ENCODE measurements at regions not wholly inside any gene's neighbourhood (a gene's known extent, or its start where the extent isn't known, plus 50 kb on each side); places are given as distances from the start of the nearest gene placed in this dataset.

DNA sequence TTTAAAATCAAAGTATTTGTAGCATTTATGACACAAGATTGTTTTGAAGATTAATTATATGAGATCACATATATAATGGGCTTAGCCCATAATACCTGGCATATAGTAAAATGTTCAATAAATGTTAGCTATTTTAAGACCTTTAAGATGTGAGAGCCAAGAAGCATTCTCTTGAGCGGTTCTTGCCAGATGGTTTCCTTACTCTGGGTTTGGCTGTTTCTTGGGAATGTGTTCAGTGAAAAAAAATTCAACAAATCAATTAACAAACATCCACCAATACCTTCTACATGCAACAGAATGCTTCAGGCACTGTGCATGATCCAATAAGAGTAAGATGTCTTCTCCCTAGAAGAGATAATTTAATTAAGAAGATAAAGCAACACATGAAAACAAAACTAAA lies 230.4 kb downstream of the CMPK2 start:
- DNase-seq (ENCODE audit: extremely low spot score), result no peak
- Histone ChIP-seq H3K4me1 (no peaks in the 10 kb centered on the region), H3K4me3 (no peak overlapping the region), H3K27ac (replicated peaks in 1 of 4) (no peak overlapping the region), H3K27me3 (no peaks in the 10 kb centered on the region), H3K9me3 (no peaks in the 10 kb centered on the region), H3K36me3 (no peaks in the 10 kb centered on the region)
- WGBS, result 77% methylated on average over 1 of the region's 1 CpG
- intact Hi-C loops (cut with DNase I), result no loop called here
- TF ChIP-seq EP300 (IDR thresholded peaks at IDR 0.05), result no peak
- TF ChIP-seq POLR2A (IDR thresholded peaks at IDR 0.05; ENCODE audit: low read depth), result no peak
- TF ChIP-seq POLR2AphosphoS5 (IDR thresholded peaks at IDR 0.05), result no peak
- TF ChIP-seq, protein P1, sequence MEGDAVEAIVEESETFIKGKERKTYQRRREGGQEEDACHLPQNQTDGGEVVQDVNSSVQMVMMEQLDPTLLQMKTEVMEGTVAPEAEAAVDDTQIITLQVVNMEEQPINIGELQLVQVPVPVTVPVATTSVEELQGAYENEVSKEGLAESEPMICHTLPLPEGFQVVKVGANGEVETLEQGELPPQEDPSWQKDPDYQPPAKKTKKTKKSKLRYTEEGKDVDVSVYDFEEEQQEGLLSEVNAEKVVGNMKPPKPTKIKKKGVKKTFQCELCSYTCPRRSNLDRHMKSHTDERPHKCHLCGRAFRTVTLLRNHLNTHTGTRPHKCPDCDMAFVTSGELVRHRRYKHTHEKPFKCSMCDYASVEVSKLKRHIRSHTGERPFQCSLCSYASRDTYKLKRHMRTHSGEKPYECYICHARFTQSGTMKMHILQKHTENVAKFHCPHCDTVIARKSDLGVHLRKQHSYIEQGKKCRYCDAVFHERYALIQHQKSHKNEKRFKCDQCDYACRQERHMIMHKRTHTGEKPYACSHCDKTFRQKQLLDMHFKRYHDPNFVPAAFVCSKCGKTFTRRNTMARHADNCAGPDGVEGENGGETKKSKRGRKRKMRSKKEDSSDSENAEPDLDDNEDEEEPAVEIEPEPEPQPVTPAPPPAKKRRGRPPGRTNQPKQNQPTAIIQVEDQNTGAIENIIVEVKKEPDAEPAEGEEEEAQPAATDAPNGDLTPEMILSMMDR (IDR thresholded peaks at IDR 0.05), result no peak

DNA sequence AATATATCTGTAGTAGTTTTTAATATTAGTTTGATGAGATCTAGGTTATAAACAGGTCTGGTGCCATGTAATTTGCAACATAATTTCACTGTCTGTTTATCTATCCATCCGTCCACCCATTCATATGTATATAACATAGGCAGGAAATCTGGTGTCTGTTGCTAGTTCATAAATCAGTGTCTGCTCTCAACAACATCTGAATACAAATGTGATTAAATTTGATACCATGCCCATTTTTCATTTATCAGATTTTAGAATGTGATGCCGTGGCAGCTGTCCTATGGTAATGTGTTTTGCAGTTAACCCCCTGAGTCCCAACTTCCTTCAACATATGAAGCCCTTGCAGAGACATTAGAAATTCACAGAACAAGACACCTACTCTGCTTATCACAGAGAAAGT lies 228.4 kb downstream of the CMPK2 start:
- no peak overlapping the region for H3K4me3 ChIP-seq
- 37% methylated on average over 2 of the region's 2 CpGs for WGBS
- TF ChIP-seq POLR2AphosphoS5 (IDR thresholded peaks at IDR 0.05) (no peak), POLR2A (IDR thresholded peaks at IDR 0.05; ENCODE audit: low read depth) (no peak), EP300 (IDR thresholded peaks at IDR 0.05) (no peak)
- TF ChIP-seq, protein P1 (IDR thresholded peaks at IDR 0.05), result no peak
- no peaks in the 10 kb centered on the region for H3K4me1 ChIP-seq
- H3K27ac ChIP-seq (replicated peaks in 1 of 4), result no peak overlapping the region
- no peak for DNase-seq (ENCODE audit: extremely low spot score)
- no peaks in the 10 kb centered on the region for H3K27me3 ChIP-seq
- intact Hi-C loops (cut with DNase I), result no loop called here
- H3K9me3 ChIP-seq, result no peaks in the 10 kb centered on the region
- no peaks in the 10 kb centered on the region for H3K36me3 ChIP-seq

DNA sequence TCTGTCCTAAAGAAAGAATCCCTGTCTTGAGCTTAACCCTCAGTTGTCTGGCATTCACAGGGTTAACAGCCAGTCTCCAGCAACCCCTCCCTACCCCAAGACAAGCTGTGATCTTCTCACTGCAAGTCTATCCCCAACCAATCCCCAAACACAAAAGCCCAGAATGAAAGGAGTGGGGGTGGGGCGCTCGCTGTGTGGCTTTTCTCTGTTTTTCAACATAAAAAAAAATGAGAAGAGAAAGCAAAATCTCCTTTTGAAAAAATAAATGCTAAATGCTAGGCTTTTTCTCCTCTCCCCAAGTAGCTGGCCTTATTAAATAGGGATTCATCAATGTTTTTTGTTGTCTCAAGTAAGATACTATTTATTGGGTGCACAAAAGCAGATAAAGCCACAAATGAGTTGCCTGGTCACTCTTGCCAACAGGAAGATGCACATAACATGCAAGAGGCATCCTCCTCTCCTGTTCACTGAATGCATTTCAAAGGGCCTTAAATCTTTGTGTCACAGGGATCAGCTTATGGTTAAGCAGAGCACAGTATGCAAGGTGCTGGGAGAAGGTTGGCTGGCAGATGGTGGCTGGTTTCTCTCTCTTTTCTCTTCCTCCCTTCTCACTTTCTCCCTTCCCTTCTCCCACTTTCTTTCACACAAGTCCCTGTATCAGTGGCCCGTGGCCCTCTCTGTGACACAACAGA lies 225.6 kb downstream of the CMPK2 start:
- Histone ChIP-seq H3K4me1 (no peaks in the 10 kb centered on the region), H3K9me3 (no peaks in the 10 kb centered on the region), H3K36me3 (no peaks in the 10 kb centered on the region), H3K27me3 (no peaks in the 10 kb centered on the region), H3K4me3 (no peak overlapping the region), H3K27ac (replicated peaks in 1 of 4) (no peak overlapping the region)
- intact Hi-C loops (cut with DNase I), result no loop called here
- DNase-seq (ENCODE audit: extremely low spot score), result peak; percentile 62
- WGBS, result 53% methylated on average over 3 of the region's 3 CpGs
- TF ChIP-seq POLR2AphosphoS5 (IDR thresholded peaks at IDR 0.05) (no peak), POLR2A (IDR thresholded peaks at IDR 0.05; ENCODE audit: low read depth) (no peak), EP300 (IDR thresholded peaks at IDR 0.05) (no peak)
- TF ChIP-seq, protein P1 (IDR thresholded peaks at IDR 0.05), result no peak

- 75% methylated on average over 1 of the region's 1 CpG for whole genome bisulfite sequencing
- TF ChIP-seq, protein P1 (IDR thresholded peaks at IDR 0.05), result no peak
- no peak for TF ChIP-seq POLR2AphosphoS5 (IDR thresholded peaks at IDR 0.05)
- TF ChIP-seq POLR2A (IDR thresholded peaks at IDR 0.05; ENCODE audit: low read depth), result no peak
- no peak for TF ChIP-seq EP300 (IDR thresholded peaks at IDR 0.05)
- H3K4me3 ChIP-seq, result no peak overlapping the region
- no peak overlapping the region for H3K27ac ChIP-seq (replicated peaks in 1 of 4)
- no peaks in the 10 kb centered on the region for H3K27me3 ChIP-seq
- no peak for DNase-seq (ENCODE audit: extremely low spot score)
- H3K9me3 ChIP-seq, result no peaks in the 10 kb centered on the region
- intact Hi-C loops (cut with DNase I), result no loop called here
- H3K4me1 ChIP-seq, result no peaks in the 10 kb centered on the region
- no peaks in the 10 kb centered on the region for H3K36me3 ChIP-seq
Measured at GRCh38 chr2:6640621-6641015, 225.1 kb downstream of the CMPK2 start.

- peak; percentile 78 for DNase-seq (ENCODE audit: extremely low spot score)
- Histone ChIP-seq H3K4me1 (no peaks in the 10 kb centered on the region), H3K27ac (replicated peaks in 1 of 4) (no peak overlapping the region), H3K27me3 (no peaks in the 10 kb centered on the region), H3K9me3 (no peaks in the 10 kb centered on the region), H3K36me3 (no peaks in the 10 kb centered on the region), H3K4me3 (no peak overlapping the region)
- TF ChIP-seq, protein P1 (IDR thresholded peaks at IDR 0.05), result no peak
- TF ChIP-seq POLR2AphosphoS5 (IDR thresholded peaks at IDR 0.05) (no peak), POLR2A (IDR thresholded peaks at IDR 0.05; ENCODE audit: low read depth) (no peak), EP300 (IDR thresholded peaks at IDR 0.05) (no peak)
- intact Hi-C loops (cut with DNase I), result no loop called here
- 73% methylated on average over 1 of the region's 1 CpG for WGBS
Measured at GRCh38 chr2:6641956-6642355, 223.8 kb downstream of the CMPK2 start.
